Upper lobe of right lung (tissue), 1 donor: ENCODE measurements at regions not wholly inside any gene's neighbourhood (a gene's known extent, or its start where the extent isn't known, plus 50 kb on each side); places are given as distances from the start of the nearest gene placed in this dataset.

Experiments
- ATAC-seq: fragments of 200-7000 bp; cut with Tn5 transposase; one replicate; pipeline ENCODE4 v1.9.1; 2020; ENCODE audit warnings: mild to moderate bottlenecking, moderate library complexity
- DNase-seq: peaks from one replicate; pipeline ENCODE4 v3.0.0-alpha.2; 2020
- H3K27ac ChIP-seq: fragments of 200-600 bp; one replicate; pipeline ENCODE4 v1.8.0; 2022
- H3K27me3 ChIP-seq: fragments of 200-600 bp; one replicate; pipeline ENCODE4 v1.8.0; 2022; ENCODE audit warnings: mild to moderate bottlenecking
- H3K36me3 ChIP-seq: fragments of 200-600 bp; one replicate; pipeline ENCODE4 v1.8.0; 2022
- H3K4me1 ChIP-seq: fragments of 200-600 bp; one replicate; pipeline ENCODE4 v1.8.0; 2022
- H3K4me3 ChIP-seq: fragments of 200-600 bp; one replicate; pipeline ENCODE4 v1.8.0; 2022; ENCODE audit warnings: mild to moderate bottlenecking
- H3K9me3 ChIP-seq: fragments of 200-600 bp; one replicate; pipeline ENCODE4 v1.8.0; 2022
- CTCF ChIP-seq: fragments of 200-600 bp; IDR thresholded peaks from one replicate; pipeline ENCODE4 v1.8.0; 2022; ENCODE audit warnings: antibody characterized with exemption
- intact Hi-C: fragments of 100-400 bp; cut with DNase I; formaldehyde crosslinking; loops from one replicate; pipeline ENCODE4 v1.11.0; 2022
- donor health status: DM: no; HTN: yes; CAD: no; lungs with severe emphysema.

- intact Hi-C loops = no loop called here
- H3K4me1 ChIP-seq = peaks cover 22% of the 10 kb centered on the region
Observed at GRCh38 chr5:67971223-67971830, 244.2 kb upstream of the PIK3R1 start.

GRCh38 chr5:67969631-67970030 lies 245.9 kb upstream of the PIK3R1 start:
- ATAC-seq (no peak), DNase-seq (no peak)
- no peak for TF ChIP-seq CTCF
- no peaks in the 10 kb centered on the region for H3K36me3 ChIP-seq
- H3K4me1 ChIP-seq = peaks cover 22% of the 10 kb centered on the region
- H3K27ac ChIP-seq = no peak overlapping the region
- H3K27me3 ChIP-seq = no peaks in the 10 kb centered on the region
- no peak overlapping the region for H3K4me3 ChIP-seq
- intact Hi-C loops = no loop called here
- H3K9me3 ChIP-seq = no peaks in the 10 kb centered on the region

More at GRCh38 chr5:67971223-67971830, 244.2 kb upstream of the PIK3R1 start:
- Histone ChIP-seq H3K4me3 (no peak overlapping the region), H3K27ac (peak overlapping the region; percentile 64), H3K27me3 (no peaks in the 10 kb centered on the region), H3K36me3 (no peaks in the 10 kb centered on the region), H3K9me3 (no peaks in the 10 kb centered on the region)
- DNase-seq = no peak
- TF ChIP-seq CTCF = no peak
- ATAC-seq = peak; percentile 38

- peaks cover 22% of the 10 kb centered on the region for H3K4me1 ChIP-seq
- intact Hi-C loops = no loop called here
- H3K4me3 ChIP-seq = no peak overlapping the region
Observed at GRCh38 chr5:67969176-67969575, 246.4 kb upstream of the PIK3R1 start.

GRCh38 chr5:67966712-67967111 lies 248.8 kb upstream of the PIK3R1 start:
- H3K9me3 ChIP-seq = no peaks in the 10 kb centered on the region
- ATAC-seq (no peak), DNase-seq (no peak)
- no peaks in the 10 kb centered on the region for H3K27me3 ChIP-seq
- no peaks in the 10 kb centered on the region for H3K36me3 ChIP-seq
- H3K4me1 ChIP-seq = peaks cover 18% of the 10 kb centered on the region
- H3K4me3 ChIP-seq = no peak overlapping the region
- intact Hi-C loops = no loop called here
- no peak overlapping the region for H3K27ac ChIP-seq
- no peak for TF ChIP-seq CTCF

More at GRCh38 chr5:67969176-67969575, 246.4 kb upstream of the PIK3R1 start:
- no peak for TF ChIP-seq CTCF
- no peak for DNase-seq
- Histone ChIP-seq H3K36me3 (no peaks in the 10 kb centered on the region), H3K9me3 (no peaks in the 10 kb centered on the region), H3K27me3 (no peaks in the 10 kb centered on the region), H3K27ac (no peak overlapping the region)
- no peak for ATAC-seq

GRCh38 chr5:67964619-67965018 lies 250.9 kb upstream of the PIK3R1 start:
- ATAC-seq = no peak
- TF ChIP-seq CTCF = no peak
- intact Hi-C loops = no loop called here

More at GRCh38 chr5:67964619-67965018, 250.9 kb upstream of the PIK3R1 start:
- Histone ChIP-seq H3K4me3 (no peak overlapping the region), H3K4me1 (no peaks in the 10 kb centered on the region), H3K36me3 (no peaks in the 10 kb centered on the region), H3K9me3 (no peaks in the 10 kb centered on the region), H3K27me3 (no peaks in the 10 kb centered on the region), H3K27ac (no peak overlapping the region)
- DNase-seq = no peak
